Breast epithelium (tissue), 3 donors: ENCODE measurements at regions not wholly inside any gene's neighbourhood (a gene's known extent, or its start where the extent isn't known, plus 50 kb on each side); places are given as distances from the start of the nearest gene placed in this dataset.

Experiments used
- POLR2A ChIP-seq: fragments of 450-650 bp; IDR thresholded peaks from one replicate; pipeline ENCODE4 v1.6.1; 2016; ENCODE audit warnings: antibody characterized with exemption, mild to moderate bottlenecking, moderate library complexity
- POLR2AphosphoS5 ChIP-seq, 3 donors: sonication (generic); formaldehyde crosslinking; IDR thresholded peaks; one replicate each; pipeline ENCODE4 v1.6.1; 2017; ENCODE audit warnings: antibody characterized with exemption in 3 of 3
- TF ChIP-seq, protein P1 (sequence below), 3 donors: fragments of 450-650 bp; IDR thresholded peaks; one replicate each; pipeline ENCODE4 v1.5.1; 2016 to 2017; ENCODE audit warnings: antibody characterized with exemption in 3 of 3, mild to moderate bottlenecking in 3 of 3, moderate library complexity in 3 of 3

DNA sequence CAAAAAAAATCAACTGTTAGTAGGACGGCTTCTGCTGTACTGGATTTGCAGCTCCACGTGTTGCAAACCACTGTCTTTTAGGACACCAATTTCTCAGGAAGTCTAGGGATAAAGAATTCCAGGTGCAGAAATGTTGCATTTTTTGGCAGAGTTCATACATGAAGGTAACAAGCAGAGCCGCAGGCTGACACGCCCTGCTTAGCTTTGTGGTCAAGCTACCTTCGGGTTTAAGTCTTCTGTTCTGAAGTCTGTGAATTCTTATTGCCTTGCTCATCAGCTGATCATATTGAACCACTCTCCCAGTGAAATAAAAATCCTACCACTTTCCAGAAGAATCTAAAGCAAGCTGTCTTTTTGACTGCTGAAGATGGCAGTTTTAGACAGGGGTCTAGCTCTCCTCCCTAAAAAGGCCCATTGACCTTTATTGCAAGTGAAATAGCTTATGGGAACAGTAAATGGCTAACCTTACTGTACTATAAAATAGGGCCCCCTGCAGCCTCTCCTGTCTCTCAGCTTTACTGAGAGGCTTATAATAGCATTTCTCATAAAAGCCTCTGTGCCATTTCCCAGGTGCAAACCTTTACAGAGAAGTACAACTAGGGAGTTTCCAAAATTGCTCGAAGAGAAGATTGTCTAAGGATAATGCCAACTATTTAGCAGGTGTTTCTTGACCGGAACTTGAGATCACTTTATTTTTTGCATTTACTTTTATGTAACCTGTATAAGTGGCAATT, 262.2 kb upstream of the IL12A start:
- TF ChIP-seq, protein P1, sequence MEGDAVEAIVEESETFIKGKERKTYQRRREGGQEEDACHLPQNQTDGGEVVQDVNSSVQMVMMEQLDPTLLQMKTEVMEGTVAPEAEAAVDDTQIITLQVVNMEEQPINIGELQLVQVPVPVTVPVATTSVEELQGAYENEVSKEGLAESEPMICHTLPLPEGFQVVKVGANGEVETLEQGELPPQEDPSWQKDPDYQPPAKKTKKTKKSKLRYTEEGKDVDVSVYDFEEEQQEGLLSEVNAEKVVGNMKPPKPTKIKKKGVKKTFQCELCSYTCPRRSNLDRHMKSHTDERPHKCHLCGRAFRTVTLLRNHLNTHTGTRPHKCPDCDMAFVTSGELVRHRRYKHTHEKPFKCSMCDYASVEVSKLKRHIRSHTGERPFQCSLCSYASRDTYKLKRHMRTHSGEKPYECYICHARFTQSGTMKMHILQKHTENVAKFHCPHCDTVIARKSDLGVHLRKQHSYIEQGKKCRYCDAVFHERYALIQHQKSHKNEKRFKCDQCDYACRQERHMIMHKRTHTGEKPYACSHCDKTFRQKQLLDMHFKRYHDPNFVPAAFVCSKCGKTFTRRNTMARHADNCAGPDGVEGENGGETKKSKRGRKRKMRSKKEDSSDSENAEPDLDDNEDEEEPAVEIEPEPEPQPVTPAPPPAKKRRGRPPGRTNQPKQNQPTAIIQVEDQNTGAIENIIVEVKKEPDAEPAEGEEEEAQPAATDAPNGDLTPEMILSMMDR (IDR thresholded peaks at IDR 0.05), result no peak
- no peak for TF ChIP-seq POLR2A
- TF ChIP-seq POLR2AphosphoS5 (IDR thresholded peaks at IDR 0.05), result no peak
